ENCODE measurements at regions not wholly inside any gene's neighbourhood (a gene's known extent, or its start where the extent isn't known, plus 50 kb on each side); places are given as distances from the start of the nearest gene placed in this dataset.

DNA sequence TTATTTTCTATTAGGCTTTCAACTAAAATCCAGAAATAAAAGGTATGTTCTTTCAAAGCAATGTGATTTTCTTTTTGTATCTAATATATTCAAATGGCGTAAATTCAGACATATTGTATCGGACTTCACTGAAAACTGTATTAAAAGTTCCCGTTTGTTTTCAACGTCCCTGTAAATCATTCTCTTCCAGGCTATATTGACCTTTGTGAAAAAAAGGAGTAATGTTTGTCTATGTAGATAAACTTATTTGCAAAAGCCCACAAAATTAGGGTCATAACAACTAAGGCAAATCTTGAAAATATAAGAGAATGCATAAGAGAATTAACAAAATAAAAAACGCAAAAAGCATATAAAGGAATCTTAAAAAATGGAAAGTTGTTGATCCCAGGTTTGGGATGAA lies 1492.4 kb downstream of the AACS start:
- DNase-seq (ENCODE audit: low spot score), result no peak
- TF ChIP-seq, protein P1, sequence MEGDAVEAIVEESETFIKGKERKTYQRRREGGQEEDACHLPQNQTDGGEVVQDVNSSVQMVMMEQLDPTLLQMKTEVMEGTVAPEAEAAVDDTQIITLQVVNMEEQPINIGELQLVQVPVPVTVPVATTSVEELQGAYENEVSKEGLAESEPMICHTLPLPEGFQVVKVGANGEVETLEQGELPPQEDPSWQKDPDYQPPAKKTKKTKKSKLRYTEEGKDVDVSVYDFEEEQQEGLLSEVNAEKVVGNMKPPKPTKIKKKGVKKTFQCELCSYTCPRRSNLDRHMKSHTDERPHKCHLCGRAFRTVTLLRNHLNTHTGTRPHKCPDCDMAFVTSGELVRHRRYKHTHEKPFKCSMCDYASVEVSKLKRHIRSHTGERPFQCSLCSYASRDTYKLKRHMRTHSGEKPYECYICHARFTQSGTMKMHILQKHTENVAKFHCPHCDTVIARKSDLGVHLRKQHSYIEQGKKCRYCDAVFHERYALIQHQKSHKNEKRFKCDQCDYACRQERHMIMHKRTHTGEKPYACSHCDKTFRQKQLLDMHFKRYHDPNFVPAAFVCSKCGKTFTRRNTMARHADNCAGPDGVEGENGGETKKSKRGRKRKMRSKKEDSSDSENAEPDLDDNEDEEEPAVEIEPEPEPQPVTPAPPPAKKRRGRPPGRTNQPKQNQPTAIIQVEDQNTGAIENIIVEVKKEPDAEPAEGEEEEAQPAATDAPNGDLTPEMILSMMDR (IDR thresholded peaks at IDR 0.05; ENCODE audit: borderline replicate concordance, control extremely low read depth, extremely low read depth, insufficient read depth, missing control alignments), result no peak
- in situ Hi-C loops (cut with MboI; ENCODE audit: low sequenced_read_pairs, unreplicated experiment), result no loop called here

DNA sequence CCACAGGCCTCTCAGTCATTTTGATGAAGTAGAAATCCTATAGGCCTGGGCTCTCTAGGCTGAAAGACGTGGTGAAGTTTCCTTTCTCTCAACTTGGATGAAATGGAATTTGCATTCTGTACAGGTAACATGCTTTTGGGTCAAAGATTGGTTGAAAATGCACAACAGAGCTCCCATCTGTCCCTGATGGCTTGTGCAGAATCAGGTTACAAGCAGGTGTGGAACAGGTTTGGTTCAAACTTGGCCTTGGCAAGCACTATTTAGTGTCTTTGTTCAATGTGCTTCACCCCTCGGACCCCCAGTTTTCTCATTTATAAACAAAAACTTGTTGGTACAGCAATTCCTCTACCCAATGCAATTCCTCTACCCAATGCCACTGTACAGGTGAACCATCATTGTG lies 1493.0 kb downstream of the AACS start:
- in situ Hi-C loops (cut with MboI; ENCODE audit: low sequenced_read_pairs, unreplicated experiment), result no loop called here
- TF ChIP-seq, protein P1 (IDR thresholded peaks at IDR 0.05; ENCODE audit: borderline replicate concordance, control extremely low read depth, extremely low read depth, insufficient read depth, missing control alignments), result no peak
- no peak for DNase-seq (ENCODE audit: low spot score)

DNA sequence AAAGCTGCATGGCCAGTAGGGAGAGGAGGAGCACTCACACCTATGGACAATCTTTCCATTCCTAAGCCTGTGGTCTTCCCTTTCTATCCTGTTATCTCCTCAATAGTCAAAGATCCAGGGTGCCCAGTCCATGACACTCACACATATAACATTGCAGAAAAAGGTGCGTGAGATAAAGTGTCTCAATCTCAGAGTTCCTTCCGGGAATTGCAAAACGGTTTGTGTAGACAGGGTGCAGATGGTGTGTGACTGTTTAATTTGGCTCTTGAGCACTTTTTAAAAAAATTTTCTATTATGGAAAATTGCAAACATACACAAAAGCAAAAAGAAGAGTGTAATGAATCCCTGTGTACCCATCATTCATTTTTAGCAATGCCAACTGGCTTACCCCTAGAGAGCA lies 1493.6 kb downstream of the AACS start:
- TF ChIP-seq, protein P1 (IDR thresholded peaks at IDR 0.05; ENCODE audit: borderline replicate concordance, control extremely low read depth, extremely low read depth, insufficient read depth, missing control alignments), result no peak
- no peak for DNase-seq (ENCODE audit: low spot score)
- in situ Hi-C loops (cut with MboI; ENCODE audit: low sequenced_read_pairs, unreplicated experiment), result no loop called here

DNA sequence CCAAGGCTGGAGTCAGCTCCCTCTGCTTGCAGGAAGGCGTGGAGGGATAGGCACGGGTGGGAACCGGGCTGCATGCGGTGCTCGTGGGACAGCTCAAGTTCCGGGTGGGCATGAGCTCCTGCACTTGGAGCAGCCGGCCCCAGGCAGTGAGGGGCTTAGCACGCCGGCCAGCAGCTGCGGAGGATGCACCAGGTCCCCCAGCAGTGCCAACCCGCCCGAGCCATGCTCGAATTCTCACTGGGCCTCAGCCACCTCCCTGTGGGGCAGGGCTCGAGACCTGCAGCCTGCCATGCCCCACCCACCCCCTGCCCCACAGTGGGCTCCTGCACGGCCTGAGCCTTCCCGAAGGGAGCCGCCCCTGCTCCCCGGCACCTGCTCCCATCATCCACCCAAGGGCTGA lies 1501.8 kb downstream of the AACS start:
- DNase-seq (ENCODE audit: low spot score), result no peak
- in situ Hi-C loops (cut with MboI; ENCODE audit: low sequenced_read_pairs, unreplicated experiment), result no loop called here
- TF ChIP-seq, protein P1 (IDR thresholded peaks at IDR 0.05; ENCODE audit: borderline replicate concordance, control extremely low read depth, extremely low read depth, insufficient read depth, missing control alignments), result no peak

DNA sequence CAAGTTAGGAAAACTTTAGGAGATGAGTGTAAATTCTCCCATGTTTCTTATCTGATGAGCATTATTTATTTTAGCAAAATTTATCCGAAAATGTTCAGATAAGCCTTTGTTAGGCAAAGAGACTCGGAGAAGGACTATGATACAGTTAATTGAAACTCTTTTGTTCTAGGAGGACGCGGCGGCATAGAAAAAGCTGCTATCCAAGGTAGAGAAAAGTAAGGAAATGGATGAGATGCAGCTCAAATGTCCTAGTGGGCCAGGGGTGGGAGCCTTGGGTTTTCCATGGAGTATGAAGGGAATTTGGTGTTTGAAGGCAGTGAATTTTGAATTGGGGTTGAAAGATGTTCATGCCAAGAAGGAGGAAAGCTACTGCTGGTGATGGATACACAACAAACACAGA lies 1504.5 kb downstream of the AACS start:
- TF ChIP-seq, protein P1 (IDR thresholded peaks at IDR 0.05; ENCODE audit: borderline replicate concordance, control extremely low read depth, extremely low read depth, insufficient read depth, missing control alignments), result no peak
- no peak for DNase-seq (ENCODE audit: low spot score)
- in situ Hi-C loops (cut with MboI; ENCODE audit: low sequenced_read_pairs, unreplicated experiment), result no loop called here

DNA sequence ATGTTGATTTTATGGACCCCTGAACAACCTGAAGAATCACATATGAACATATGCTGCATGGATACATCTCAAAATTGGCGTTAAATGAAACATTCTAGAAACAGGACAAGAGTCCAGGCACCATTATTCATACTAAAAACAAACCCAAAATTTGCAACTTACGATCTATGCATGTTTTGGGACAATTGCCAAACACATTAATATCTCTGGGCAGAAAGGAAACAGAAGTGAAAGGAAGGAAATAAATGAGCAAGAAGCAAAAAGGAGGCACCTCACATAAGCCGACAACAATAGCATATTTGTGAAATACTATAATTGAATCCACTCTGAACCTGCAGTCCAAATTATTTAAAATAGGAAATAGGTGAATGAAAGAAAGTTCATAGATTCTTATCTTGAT lies 1505.3 kb downstream of the AACS start:
- TF ChIP-seq, protein P1 (IDR thresholded peaks at IDR 0.05; ENCODE audit: borderline replicate concordance, control extremely low read depth, extremely low read depth, insufficient read depth, missing control alignments), result no peak
- no peak for DNase-seq (ENCODE audit: low spot score)
- in situ Hi-C loops (cut with MboI; ENCODE audit: low sequenced_read_pairs, unreplicated experiment), result no loop called here

DNA sequence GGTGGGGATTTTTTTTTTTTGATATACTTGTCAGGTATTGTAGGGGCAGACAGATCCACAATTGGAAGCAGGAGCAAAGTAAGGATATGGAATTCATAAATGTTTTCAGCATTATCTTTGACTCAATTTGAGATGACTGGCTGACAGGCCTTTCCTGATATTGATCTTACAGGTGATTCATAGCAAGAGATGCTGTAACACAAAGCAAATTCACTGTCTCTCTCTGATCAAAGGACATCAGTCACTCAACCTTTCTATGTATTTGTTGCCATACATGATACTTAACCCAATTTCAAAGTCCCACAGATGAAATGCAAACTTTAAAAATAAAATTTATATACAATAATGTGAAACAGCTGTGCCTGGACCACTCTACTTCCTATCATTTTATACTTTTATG lies 1506.9 kb downstream of the AACS start:
- no peak for DNase-seq (ENCODE audit: low spot score)
- TF ChIP-seq, protein P1 (IDR thresholded peaks at IDR 0.05; ENCODE audit: borderline replicate concordance, control extremely low read depth, extremely low read depth, insufficient read depth, missing control alignments), result no peak
- in situ Hi-C loops (cut with MboI; ENCODE audit: low sequenced_read_pairs, unreplicated experiment), result no loop called here

Data from GM13976 (cell line).